K562 (cell line): ENCODE measurements at regions not wholly inside any gene's neighbourhood (a gene's known extent, or its start where the extent isn't known, plus 50 kb on each side); places are given as distances from the start of the nearest gene placed in this dataset.

Experiments used
- ATAC-seq: fragments of 200-7000 bp; cut with Tn5 transposase; 3 replicates; pipeline ENCODE4 v1.9.1; 2020; ENCODE audit warnings: moderate library complexity
- BruUV-seq: library from RNA; stranded (reverse); fragments of 400-500 nt; replicated peaks from 2 replicates; lab custom pipeline; 2021; lab: Mats Ljungman, UMichigan
- CTCF ChIA-PET: fragments of 300-600 bp; formaldehyde crosslinking; extraction: SDS; loops from one replicate; lab custom pipeline; 2021; ENCODE audit warnings: low intra/inter-chr PET ratio; lab: Yijun Ruan, JAX
- POLR2A ChIA-PET: fragments of 300-600, 350-650 bp; sonication (Branson Sonifier 250); formaldehyde crosslinking; extraction: SDS; loops from one replicate; lab custom pipeline; 2021; ENCODE audit warnings: antibody characterized with exemption, inconsistent platforms; lab: Yijun Ruan, JAX
- DNase-seq, 4 experiments: peaks; one replicate each; pipeline versions ENCODE4 v3.0.0 to v3.0.0-alpha.2; 2011 to 2018; ENCODE audit warnings: low spot score in 3 of 4, mixed read lengths in 3 of 4; ENCODE audit errors: extremely low read depth in 1 of 4
- FAIRE-seq: peaks from 2 replicates; lab custom pipeline; 2011; peaks lifted over from hg19 to GRCh38; lab: Jason Lieb, UNC
- H2AFZ ChIP-seq: 2 replicates; pipeline ENCODE4 v1.6.0; 2011; ENCODE audit warnings: low read depth, low read length, control low read depth, inconsistent platforms
- H3K27ac ChIP-seq: fragments of 200-600 bp; 3 replicates; pipeline ENCODE4 v1.8.0; 2011; ENCODE audit warnings: low read depth, mild to moderate bottlenecking, control low read depth, inconsistent platforms, low read length, moderate library complexity, mixed read lengths; ENCODE audit errors: extremely low read depth
- H3K27me3 ChIP-seq, 2 experiments: fragments of 300-600 bp in 1 of 2; 2 replicates in 1 of 2; 3 replicates in 1 of 2; pipeline versions ENCODE4 v1.6.0 to v1.8.0; 2011; ENCODE audit warnings: inconsistent platforms in 2 of 2, low read length in 2 of 2, mild to moderate bottlenecking in 1 of 2, mixed read lengths in 1 of 2, moderate library complexity in 1 of 2; ENCODE audit not compliant: control insufficient read depth in 2 of 2, insufficient read depth in 2 of 2
- H3K36me3 ChIP-seq: fragments of 300-600 bp; 3 replicates; pipeline ENCODE4 v1.8.0; 2011; ENCODE audit warnings: mild to moderate bottlenecking, low read length, inconsistent platforms; ENCODE audit not compliant: control insufficient read depth, insufficient read depth
- H3K4me1 ChIP-seq, 2 experiments: fragments of 200-600 bp in 1 of 2; replicated peaks in 1 of 2; 2 replicates in 1 of 2; 3 replicates in 1 of 2; pipeline versions ENCODE4 v1.5.1 to v1.8.0; 2011; ENCODE audit warnings: inconsistent platforms in 2 of 2, low read length in 2 of 2, mild to moderate bottlenecking in 1 of 2, mixed read lengths in 1 of 2, moderate library complexity in 1 of 2; ENCODE audit not compliant: control insufficient read depth in 2 of 2, insufficient read depth in 2 of 2
- H3K4me2 ChIP-seq: 2 replicates; pipeline ENCODE4 v1.6.1; 2011; ENCODE audit warnings: low read length, control low read depth, inconsistent platforms, mixed read lengths; ENCODE audit not compliant: insufficient read depth
- H3K4me3 ChIP-seq: fragments of 200-600 bp; sonication (generic), shearing (Covaris generic); 2 replicates; pipeline ENCODE4 v1.5.1; 2016; ENCODE audit warnings: control low read depth, inconsistent platforms
- H3K79me2 ChIP-seq: fragments of 200-600 bp; 3 replicates; pipeline ENCODE4 v1.8.0; 2011; ENCODE audit warnings: low read length, inconsistent platforms; ENCODE audit not compliant: control insufficient read depth, insufficient read depth
- H3K9ac ChIP-seq, 2 experiments: 2 replicates each; pipeline versions ENCODE4 v1.6.0 to v1.6.1; 2011; ENCODE audit warnings: low read depth in 2 of 2, low read length in 2 of 2, control low read depth in 1 of 2, inconsistent platforms in 1 of 2, mild to moderate bottlenecking in 1 of 2, mixed read lengths in 1 of 2; ENCODE audit not compliant: insufficient read depth in 1 of 2
- H3K9me1 ChIP-seq: one replicate; pipeline ENCODE4 v1.6.0; 2011; ENCODE audit warnings: inconsistent platforms, mild to moderate bottlenecking, low read length, moderate library complexity; ENCODE audit not compliant: control insufficient read depth, insufficient read depth
- H3K9me3 ChIP-seq: replicated peaks from 2 replicates; pipeline ENCODE4 v1.5.1; 2011; ENCODE audit warnings: low read depth, low read length, inconsistent platforms; ENCODE audit not compliant: control insufficient read depth, insufficient read depth
- H4K20me1 ChIP-seq: replicated peaks from 2 replicates; pipeline ENCODE4 v1.6.1; 2011; ENCODE audit warnings: low read length, inconsistent platforms, mixed read lengths; ENCODE audit not compliant: control insufficient read depth, insufficient read depth
- CEBPZ ChIP-seq: fragments of 150-350 bp; IDR thresholded peaks from 2 replicates; pipeline ENCODE4 v1.6.1; 2014; ENCODE audit warnings: low read depth, mild to moderate bottlenecking, low read length, borderline replicate concordance
- CREBBP ChIP-seq: IDR thresholded peaks from one replicate; pipeline ENCODE4 v1.6.1; 2012; ENCODE audit warnings: low read depth, mild to moderate bottlenecking, control low read depth, inconsistent platforms, low read length
- HDAC3 ChIP-seq: fragments of 450-650 bp; IDR thresholded peaks from 2 replicates; pipeline ENCODE4 v1.6.1; 2018; ENCODE audit warnings: borderline replicate concordance, mild to moderate bottlenecking, moderate library complexity; ENCODE audit not compliant: partially characterized antibody
- MXD1 ChIP-seq: fragments of 250-450 bp; sonication (Bioruptor Pico); IDR thresholded peaks from 2 replicates; pipeline ENCODE4 v1.8.0; 2021; ENCODE audit warnings: borderline replicate concordance, mild to moderate bottlenecking, moderate library complexity; ENCODE audit not compliant: poor library complexity, severe bottlenecking
- NCOA2 ChIP-seq, 2 experiments: fragments of 450-650 bp; IDR thresholded peaks; 2 replicates each; pipeline ENCODE4 v1.6.1; 2018; ENCODE audit warnings: mild to moderate bottlenecking in 2 of 2, moderate library complexity in 1 of 2; ENCODE audit not compliant: partially characterized antibody in 2 of 2
- NFE2 ChIP-seq: IDR thresholded peaks from 2 replicates; pipeline ENCODE4 v1.6.1; 2014; ENCODE audit warnings: antibody characterized with exemption, low read depth
- SRSF3 ChIP-seq: fragments of 200-400 bp; formaldehyde crosslinking; IDR thresholded peaks from 2 replicates; pipeline ENCODE4 v1.6.1; 2016; ENCODE audit warnings: mild to moderate bottlenecking, low read length, moderate library complexity; ENCODE audit not compliant: insufficient read depth
- ZBTB17 ChIP-seq: fragments of 450-650 bp; formaldehyde crosslinking; IDR thresholded peaks from 2 replicates; pipeline ENCODE4 v1.4.0; 2020; ENCODE audit warnings: mild to moderate bottlenecking
- WGBS: fragments of 100-300 bp; shearing (Covaris generic); methylation state at CpG from one replicate; pipeline ENCODE4 v1.1.6; 2016; ENCODE audit warnings: low coverage, mixed read lengths; ENCODE audit not compliant: insufficient coverage; ENCODE audit errors: missing lambda C conversion rate; 5-methylcytosine and 5-hydroxymethylcytosine counted together
- in situ Hi-C: fragments of 300-500 bp; cut with MboI; formaldehyde crosslinking; loops from 4 replicates; pipeline ENCODE4 v1.15.0; 2018; ENCODE audit warnings: inconsistent platforms, mixed read lengths
- intact Hi-C: fragments of 100-400 bp; cut with micrococcal nuclease; formaldehyde crosslinking; loops from 2 replicates; pipeline ENCODE4 v1.14.2; 2022
- TF ChIP-seq, protein P1 (sequence below): fragments of 250-450 bp; sonication (Bioruptor Pico); IDR thresholded peaks from 2 replicates; pipeline ENCODE4 v1.8.0; 2022; ENCODE audit warnings: inconsistent platforms

DNA sequence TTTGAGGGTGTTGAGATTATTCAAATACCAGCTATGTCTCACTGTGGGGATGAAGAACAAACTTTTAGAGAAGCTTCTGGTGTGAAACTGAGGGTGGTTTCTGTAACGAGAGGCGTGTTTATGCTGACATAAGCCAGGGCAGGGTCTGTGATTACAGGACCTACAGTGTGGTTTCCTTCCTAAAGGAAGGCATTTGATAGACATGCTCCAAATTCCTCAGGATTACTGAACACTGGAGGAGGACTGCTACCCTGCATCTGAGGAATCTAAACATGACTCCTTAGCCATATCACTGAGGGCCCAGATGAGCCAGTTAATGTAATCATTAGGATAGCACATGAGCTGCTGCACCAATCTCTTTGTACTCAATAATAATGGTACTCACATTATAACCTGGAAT, 328.4 kb upstream of the UMPS start:
- Histone ChIP-seq H2AFZ (no peak overlapping the region), H3K9me1 (no peaks in the 10 kb centered on the region), H4K20me1 (no peaks in the 10 kb centered on the region), H3K9me3 (no peaks in the 10 kb centered on the region), H3K36me3 (no peaks in the 10 kb centered on the region), H3K9ac (no peak overlapping the region), H3K4me1 (no peaks in the 10 kb centered on the region), H3K27me3 (peaks cover 0 to 5% of the 10 kb centered on the region in 2 experiments; a peak in 2 of 5 replicates), H3K27ac (no peak overlapping the region), H3K4me2 (no peak overlapping the region), H3K4me3 (no peak overlapping the region), H3K79me2 (no peaks in the 10 kb centered on the region)
- TF ChIP-seq SRSF3 (no peak), MXD1 (CRISPR knock-in tag) (no peak), NCOA2 (IDR thresholded peaks at IDR 0.05; ENCODE audit: partially characterized antibody in 2 of 2) (no peak), ZBTB17 (CRISPR knock-in tag) (no peak)
- BruUV-seq, result no TSS peak
- POLR2A ChIA-PET, result interaction anchor here (0.6 kb wide), 1 partner anchor 1240 kb away, joined by 3 read pairs; no protein-coding TSS in a partner anchor
- no peak for ATAC-seq
- intact Hi-C loops (no loop called here), in situ Hi-C loops (no loop called here)
- FAIRE-seq, result no peak
- CTCF ChIA-PET, result no interaction called here
- 0% methylated on average over 2 of the region's 2 CpGs for whole genome bisulfite sequencing
- DNase-seq, result no peak

DNA sequence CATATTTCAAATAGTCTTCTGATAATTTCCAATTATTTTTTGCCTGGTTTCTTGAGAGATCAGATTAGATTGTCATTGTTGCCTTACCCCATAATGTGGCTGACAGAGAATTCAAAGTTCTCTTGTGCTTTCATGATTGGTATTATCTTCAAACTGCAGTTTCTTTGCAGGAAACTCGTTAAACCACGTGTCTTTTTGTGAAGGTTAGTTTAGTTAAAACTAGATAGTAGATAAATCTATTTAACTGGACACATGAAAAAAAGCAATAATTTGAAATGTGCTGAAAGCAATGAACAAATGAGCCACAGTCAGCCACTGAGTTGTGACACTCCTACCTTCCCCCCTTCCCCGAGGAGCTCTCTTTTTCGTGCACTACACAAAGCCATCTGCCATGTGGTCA, 327.5 kb upstream of the UMPS start:
- ATAC-seq (no peak), FAIRE-seq (no peak), DNase-seq (no peak)
- intact Hi-C loops (no loop called here), in situ Hi-C loops (no loop called here)
- Histone ChIP-seq H3K4me2 (no peak overlapping the region), H3K27me3 (peaks cover 0 to 5% of the 10 kb centered on the region in 2 experiments; a peak in 2 of 5 replicates), H3K4me3 (no peak overlapping the region), H3K9me3 (no peaks in the 10 kb centered on the region), H3K36me3 (no peaks in the 10 kb centered on the region), H3K9ac (no peak overlapping the region), H3K79me2 (no peaks in the 10 kb centered on the region), H4K20me1 (no peaks in the 10 kb centered on the region), H3K27ac (no peak overlapping the region), H3K4me1 (no peaks in the 10 kb centered on the region), H2AFZ (no peak overlapping the region), H3K9me1 (no peaks in the 10 kb centered on the region)
- POLR2A ChIA-PET, result interaction anchor here (0.6 kb wide), 1 partner anchor 1239 kb away, joined by 3 read pairs; no protein-coding TSS in a partner anchor
- CTCF ChIA-PET, result no interaction called here
- WGBS, result 0% methylated on average over 3 of the region's 4 CpGs
- no TSS peak for BruUV-seq
- TF ChIP-seq CREBBP (no peak), CEBPZ (no peak), HDAC3 (no peak), NFE2 (no peak)
- TF ChIP-seq, protein P1, sequence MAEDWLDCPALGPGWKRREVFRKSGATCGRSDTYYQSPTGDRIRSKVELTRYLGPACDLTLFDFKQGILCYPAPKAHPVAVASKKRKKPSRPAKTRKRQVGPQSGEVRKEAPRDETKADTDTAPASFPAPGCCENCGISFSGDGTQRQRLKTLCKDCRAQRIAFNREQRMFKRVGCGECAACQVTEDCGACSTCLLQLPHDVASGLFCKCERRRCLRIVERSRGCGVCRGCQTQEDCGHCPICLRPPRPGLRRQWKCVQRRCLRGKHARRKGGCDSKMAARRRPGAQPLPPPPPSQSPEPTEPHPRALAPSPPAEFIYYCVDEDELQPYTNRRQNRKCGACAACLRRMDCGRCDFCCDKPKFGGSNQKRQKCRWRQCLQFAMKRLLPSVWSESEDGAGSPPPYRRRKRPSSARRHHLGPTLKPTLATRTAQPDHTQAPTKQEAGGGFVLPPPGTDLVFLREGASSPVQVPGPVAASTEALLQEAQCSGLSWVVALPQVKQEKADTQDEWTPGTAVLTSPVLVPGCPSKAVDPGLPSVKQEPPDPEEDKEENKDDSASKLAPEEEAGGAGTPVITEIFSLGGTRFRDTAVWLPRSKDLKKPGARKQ (CRISPR knock-in tag), result no peak
